ENCODE measurements at regions not wholly inside any gene's neighbourhood (a gene's known extent, or its start where the extent isn't known, plus 50 kb on each side); places are given as distances from the start of the nearest gene placed in this dataset.

DNA sequence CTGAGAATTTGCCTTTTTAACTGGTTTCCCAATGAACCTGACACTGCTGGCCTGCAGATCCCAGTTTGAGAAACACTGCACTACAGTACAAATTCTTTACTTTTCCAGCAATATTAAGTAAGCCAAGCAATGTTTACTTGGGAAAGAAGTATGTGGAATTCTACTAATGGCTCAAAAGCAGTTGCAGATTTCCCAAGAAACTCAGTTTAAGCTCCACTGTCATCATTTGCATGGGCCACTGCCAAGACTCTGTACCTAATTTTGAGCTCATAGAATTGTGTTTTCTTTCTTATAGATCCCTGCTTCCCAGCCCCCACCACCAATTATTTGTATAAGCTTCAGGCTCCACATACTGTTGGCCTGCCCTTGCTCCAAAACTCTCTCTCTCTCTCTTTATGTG lies 676.1 kb downstream of the RNF144A start:
- ATAC-seq, result no peak
- ChIA-PET CTCF (no interaction called here), POLR2A (no interaction called here)

DNA sequence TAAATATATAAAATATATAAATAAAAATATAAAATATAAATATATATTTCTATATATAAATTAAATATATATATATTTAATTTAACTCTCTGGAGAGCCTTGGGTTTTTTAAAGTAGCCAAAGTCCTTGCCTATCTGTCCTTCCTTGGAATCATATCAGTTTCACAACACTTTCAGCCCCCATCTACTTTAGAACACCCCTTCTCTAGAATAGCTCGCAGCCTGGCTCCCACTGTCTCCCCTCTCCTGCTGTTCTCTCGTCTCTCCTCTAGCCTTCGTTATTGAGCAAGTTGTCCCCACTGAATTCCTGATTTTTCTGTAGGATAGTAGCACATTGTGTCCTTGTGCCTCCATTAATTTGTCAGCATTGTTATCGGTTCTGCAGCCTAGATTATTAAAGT lies 677.0 kb downstream of the RNF144A start:
- no peak overlapping the region for H3K4me3 ChIP-seq
- no peak for DNase-seq (ENCODE audit: low read depth in 1 of 2, low spot score in 1 of 2)
- peaks cover 5% of the 10 kb centered on the region; the same call in 2 of the 3 replicates for H3K9me3 ChIP-seq
- no peaks in the 10 kb centered on the region for H3K4me1 ChIP-seq
- CTCF ChIA-PET, result no interaction called here
- no peak for TF ChIP-seq CBX2 (IDR thresholded peaks at IDR 0.05; ENCODE audit: borderline replicate concordance, low read depth)
- TF ChIP-seq RARB (CRISPR knock-in tag; IDR thresholded peaks at IDR 0.05), result no peak
- TF ChIP-seq FOSB (CRISPR knock-in tag; IDR thresholded peaks at IDR 0.05), result no peak
- no peak for TF ChIP-seq SMC3 (IDR thresholded peaks at IDR 0.05)
- TF ChIP-seq EHF (CRISPR knock-in tag; IDR thresholded peaks at IDR 0.05), result no peak
- TF ChIP-seq FOXS1 (CRISPR knock-in tag; IDR thresholded peaks at IDR 0.05), result no peak
- no peak for TF ChIP-seq KDM5A (IDR thresholded peaks at IDR 0.05)
- TF ChIP-seq CHD2 (IDR thresholded peaks at IDR 0.05; ENCODE audit: low read length, partially characterized antibody), result no peak
- no peak for TF ChIP-seq ESRRA (IDR thresholded peaks at IDR 0.05; ENCODE audit: borderline replicate concordance, low read length)
- no peak for TF ChIP-seq HDAC2 (IDR thresholded peaks at IDR 0.05)
- TF ChIP-seq, protein P1, sequence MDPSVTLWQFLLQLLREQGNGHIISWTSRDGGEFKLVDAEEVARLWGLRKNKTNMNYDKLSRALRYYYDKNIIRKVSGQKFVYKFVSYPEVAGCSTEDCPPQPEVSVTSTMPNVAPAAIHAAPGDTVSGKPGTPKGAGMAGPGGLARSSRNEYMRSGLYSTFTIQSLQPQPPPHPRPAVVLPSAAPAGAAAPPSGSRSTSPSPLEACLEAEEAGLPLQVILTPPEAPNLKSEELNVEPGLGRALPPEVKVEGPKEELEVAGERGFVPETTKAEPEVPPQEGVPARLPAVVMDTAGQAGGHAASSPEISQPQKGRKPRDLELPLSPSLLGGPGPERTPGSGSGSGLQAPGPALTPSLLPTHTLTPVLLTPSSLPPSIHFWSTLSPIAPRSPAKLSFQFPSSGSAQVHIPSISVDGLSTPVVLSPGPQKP (IDR thresholded peaks at IDR 0.05; ENCODE audit: low read depth, low read length), result no peak
- TF ChIP-seq ZNF302 (CRISPR knock-in tag; IDR thresholded peaks at IDR 0.05), result no peak
- TF ChIP-seq, protein P2, sequence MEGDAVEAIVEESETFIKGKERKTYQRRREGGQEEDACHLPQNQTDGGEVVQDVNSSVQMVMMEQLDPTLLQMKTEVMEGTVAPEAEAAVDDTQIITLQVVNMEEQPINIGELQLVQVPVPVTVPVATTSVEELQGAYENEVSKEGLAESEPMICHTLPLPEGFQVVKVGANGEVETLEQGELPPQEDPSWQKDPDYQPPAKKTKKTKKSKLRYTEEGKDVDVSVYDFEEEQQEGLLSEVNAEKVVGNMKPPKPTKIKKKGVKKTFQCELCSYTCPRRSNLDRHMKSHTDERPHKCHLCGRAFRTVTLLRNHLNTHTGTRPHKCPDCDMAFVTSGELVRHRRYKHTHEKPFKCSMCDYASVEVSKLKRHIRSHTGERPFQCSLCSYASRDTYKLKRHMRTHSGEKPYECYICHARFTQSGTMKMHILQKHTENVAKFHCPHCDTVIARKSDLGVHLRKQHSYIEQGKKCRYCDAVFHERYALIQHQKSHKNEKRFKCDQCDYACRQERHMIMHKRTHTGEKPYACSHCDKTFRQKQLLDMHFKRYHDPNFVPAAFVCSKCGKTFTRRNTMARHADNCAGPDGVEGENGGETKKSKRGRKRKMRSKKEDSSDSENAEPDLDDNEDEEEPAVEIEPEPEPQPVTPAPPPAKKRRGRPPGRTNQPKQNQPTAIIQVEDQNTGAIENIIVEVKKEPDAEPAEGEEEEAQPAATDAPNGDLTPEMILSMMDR (IDR thresholded peaks at IDR 0.05), result no peak
- no peak for TF ChIP-seq MAFK (IDR thresholded peaks at IDR 0.05; ENCODE audit: partially characterized antibody)
- TF ChIP-seq, protein P3, sequence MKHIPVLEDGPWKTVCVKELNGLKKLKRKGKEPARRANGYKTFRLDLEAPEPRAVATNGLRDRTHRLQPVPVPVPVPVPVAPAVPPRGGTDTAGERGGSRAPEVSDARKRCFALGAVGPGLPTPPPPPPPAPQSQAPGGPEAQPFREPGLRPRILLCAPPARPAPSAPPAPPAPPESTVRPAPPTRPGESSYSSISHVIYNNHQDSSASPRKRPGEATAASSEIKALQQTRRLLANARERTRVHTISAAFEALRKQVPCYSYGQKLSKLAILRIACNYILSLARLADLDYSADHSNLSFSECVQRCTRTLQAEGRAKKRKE (CRISPR knock-in tag; IDR thresholded peaks at IDR 0.05; ENCODE audit: low read depth), result no peak
- no peak for TF ChIP-seq HEYL (CRISPR knock-in tag; IDR thresholded peaks at IDR 0.05)
- TF ChIP-seq JUNB (IDR thresholded peaks at IDR 0.05), result no peak
- no peak for TF ChIP-seq MAZ (IDR thresholded peaks at IDR 0.05; ENCODE audit: borderline replicate concordance, low read depth, low read length)
- H3K27ac ChIP-seq, result no peak overlapping the region
- 25% methylated on average over 4 of the region's 4 CpGs for WGBS (ENCODE audit: missing lambda C conversion rate)
- POLR2A ChIA-PET, result no interaction called here
- ATAC-seq, result no peak
- no peak for FAIRE-seq
- no peak overlapping the region for H3K4me2 ChIP-seq

More for the DNA sequence above, 676.1 kb downstream of the RNF144A start:
- Histone ChIP-seq H3K4me1 (no peaks in the 10 kb centered on the region), H3K4me2 (no peak overlapping the region), H3K4me3 (no peak overlapping the region), H3K27ac (no peak overlapping the region), H3K9me3 (no peaks in the 10 kb centered on the region)
- DNase-seq (ENCODE audit: low read depth in 1 of 2, low spot score in 1 of 2) (no peak), FAIRE-seq (no peak)
- TF ChIP-seq MYC (IDR thresholded peaks at IDR 0.05; ENCODE audit: borderline replicate concordance, low read length) (no peak), CHD4 (IDR thresholded peaks at IDR 0.05; ENCODE audit: borderline replicate concordance) (no peak), EHF (CRISPR knock-in tag; IDR thresholded peaks at IDR 0.05) (no peak), EHMT2 (IDR thresholded peaks at IDR 0.05; ENCODE audit: low read depth) (no peak), FOSL2 (IDR thresholded peaks at IDR 0.05) (no peak), FOSL2 (CRISPR knock-in tag; IDR thresholded peaks at IDR 0.05) (no peak)
- TF ChIP-seq, protein P3 (CRISPR knock-in tag; IDR thresholded peaks at IDR 0.05; ENCODE audit: low read depth), result no peak
